MV-4-11 (cell line): ENCODE measurements at regions not wholly inside any gene's neighbourhood (a gene's known extent, or its start where the extent isn't known, plus 50 kb on each side); places are given as distances from the start of the nearest gene placed in this dataset.

Experiments
- DNase-seq: peaks from one replicate; lab custom pipeline; 2025; lab: John Stamatoyannopoulos, UW

- DNase-seq, result no peak
Observed at GRCh38 chr5:68479524-68479923, 264.0 kb downstream of the PIK3R1 start.

GRCh38 chr5:68480335-68480940 is 264.9 kb downstream of the PIK3R1 start:
- no peak for DNase-seq

- no peak for DNase-seq
Observed at GRCh38 chr5:68482199-68482598, 266.6 kb downstream of the PIK3R1 start.

DNA sequence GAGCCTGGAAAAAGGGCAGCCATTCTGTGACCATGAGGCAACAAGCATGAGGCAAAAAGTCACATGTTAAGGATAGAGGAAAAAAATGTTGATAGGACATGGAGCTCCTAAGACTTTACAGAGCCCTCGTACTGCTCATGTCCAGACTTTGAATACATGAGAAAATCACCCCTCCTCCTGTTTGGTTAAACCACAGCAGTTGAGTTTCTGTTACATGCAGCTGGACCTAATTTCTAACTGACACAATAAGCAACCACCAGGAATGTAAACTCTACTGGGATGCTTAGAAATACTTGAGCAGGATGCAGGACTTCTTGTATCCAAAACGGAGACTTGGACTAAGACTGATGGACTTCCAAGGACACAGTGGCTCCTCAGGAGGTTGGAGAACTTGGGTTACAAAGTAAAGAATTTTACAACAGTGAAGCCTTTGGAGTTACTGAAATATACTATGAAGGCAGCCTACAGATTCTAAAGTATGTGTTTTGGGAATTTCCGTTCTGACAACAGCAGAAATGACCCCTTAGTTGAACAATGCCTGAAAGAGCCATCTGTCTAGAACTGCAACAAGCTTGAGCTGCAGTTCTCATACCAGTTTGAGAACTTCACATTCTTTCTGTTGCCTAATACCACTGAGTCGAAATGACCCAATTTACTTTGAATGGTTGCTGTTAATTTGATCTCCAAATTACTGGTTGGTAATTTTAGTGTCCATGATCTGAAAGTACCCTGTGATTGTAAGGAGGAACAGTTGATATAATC is 268.9 kb downstream of the PIK3R1 start:
- DNase-seq, result no peak

- no peak for DNase-seq
Observed at GRCh38 chr5:68489556-68489955, 274.0 kb downstream of the PIK3R1 start.

DNA sequence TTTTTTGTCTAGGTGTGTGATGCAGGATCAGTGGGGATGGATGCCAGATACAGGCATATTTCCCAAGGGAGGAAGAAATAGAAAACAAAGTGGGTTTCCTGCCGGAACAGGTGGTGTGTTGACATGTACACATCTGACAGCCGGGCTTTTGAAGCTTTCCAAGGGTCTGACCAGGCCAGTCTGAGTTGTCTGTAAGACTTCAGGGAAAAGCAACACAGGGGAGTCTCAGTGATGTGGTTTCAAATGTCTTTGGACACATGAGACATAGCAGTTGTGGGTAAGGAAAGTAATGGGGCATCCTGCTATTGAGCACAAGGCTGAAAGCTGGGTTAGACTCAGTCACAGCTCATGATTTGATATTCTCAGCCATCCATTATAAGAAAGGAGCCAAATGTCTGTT is 274.9 kb downstream of the PIK3R1 start:
- no peak for DNase-seq

- DNase-seq, result no peak
Observed at GRCh38 chr5:68494771-68495170, 279.2 kb downstream of the PIK3R1 start.

DNA sequence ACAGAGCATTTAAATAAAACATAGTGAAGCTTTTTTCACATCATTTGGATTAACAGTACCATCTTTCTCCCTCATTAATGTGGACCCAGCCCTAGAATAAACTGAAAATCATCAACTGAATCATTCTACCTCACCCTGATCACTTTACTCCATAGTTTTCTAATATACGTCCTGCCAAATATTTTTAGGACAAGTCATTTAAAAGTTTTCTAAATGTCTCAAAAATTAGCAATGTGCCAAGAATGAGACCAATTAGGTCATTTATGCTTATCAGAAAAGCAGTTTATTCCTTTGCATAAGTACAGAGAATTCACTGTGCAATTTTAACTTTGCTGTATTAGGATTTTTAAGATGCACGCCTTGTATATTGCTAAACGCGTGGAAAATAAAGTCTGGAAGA is 284.4 kb downstream of the PIK3R1 start:
- no peak for DNase-seq

GRCh38 chr5:68500813-68501212 is 285.3 kb downstream of the PIK3R1 start:
- no peak for DNase-seq

- DNase-seq, result no peak
Observed at GRCh38 chr5:68502531-68502930, 287.0 kb downstream of the PIK3R1 start.

GRCh38 chr5:68504306-68504705 is 288.8 kb downstream of the PIK3R1 start:
- no peak for DNase-seq

DNA sequence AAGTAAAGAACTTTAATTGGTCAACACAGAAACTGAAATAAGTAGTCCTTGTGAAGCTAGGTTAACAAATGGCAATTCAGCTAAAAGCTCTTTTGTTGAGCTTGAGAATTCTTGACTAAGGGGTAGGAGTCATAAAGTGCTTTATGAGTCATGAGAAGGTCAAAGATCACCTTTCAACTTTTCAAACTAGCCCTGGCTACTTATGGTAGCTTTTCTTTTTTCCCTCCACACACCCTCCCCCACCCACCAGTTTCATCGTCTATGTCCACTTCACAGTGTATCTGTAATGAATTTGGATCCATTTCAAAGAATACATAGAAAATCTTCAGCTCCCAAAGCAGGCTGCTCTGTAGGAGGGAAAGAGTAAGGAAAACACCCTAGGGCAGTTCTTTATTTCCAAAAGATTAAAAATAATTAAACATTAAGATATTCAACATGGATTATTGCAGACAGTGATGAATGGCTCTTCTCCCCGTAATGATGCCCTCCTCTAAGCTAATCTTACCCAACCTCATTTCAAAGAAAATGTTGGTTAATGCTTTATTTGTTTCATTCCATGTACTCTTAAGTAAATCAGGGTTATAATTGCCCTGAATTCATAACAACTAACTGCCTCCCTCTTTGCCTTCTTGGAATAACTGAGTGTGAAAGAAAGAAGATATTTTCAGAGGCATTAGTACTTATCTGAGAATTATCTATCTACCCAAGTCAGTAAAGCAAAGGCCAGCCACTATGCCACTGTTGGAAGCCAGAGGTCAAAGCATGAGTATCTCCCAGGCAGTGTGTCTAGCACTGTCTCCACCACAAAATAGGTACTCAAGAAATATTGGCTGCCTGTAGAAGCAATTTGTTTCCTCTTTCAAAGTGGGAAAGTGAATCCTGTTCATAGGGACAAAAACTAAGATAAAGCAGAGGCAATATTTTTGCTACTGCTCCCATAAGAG is 290.6 kb downstream of the PIK3R1 start:
- no peak for DNase-seq

DNA sequence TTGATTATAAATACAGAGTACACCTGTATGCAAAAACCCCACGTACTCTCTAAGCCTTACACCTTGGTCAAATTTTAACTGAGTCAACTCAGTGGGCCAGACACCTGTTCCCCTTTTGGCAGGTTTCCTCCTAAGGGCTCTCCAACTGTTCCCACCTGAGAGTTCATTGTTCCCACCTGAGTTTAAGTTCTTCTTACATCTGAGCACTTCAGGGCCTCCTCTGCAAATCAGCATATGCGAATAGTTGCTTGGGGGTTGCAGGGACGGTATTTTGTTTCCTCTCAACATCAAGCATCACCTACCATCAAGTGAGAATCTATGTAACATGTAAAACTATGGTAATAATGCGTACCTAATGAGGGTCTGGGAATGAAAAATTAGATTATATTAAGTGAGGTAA is 300.0 kb downstream of the PIK3R1 start:
- no peak for DNase-seq

- no peak for DNase-seq
Observed at GRCh38 chr5:68518286-68518685, 302.7 kb downstream of the PIK3R1 start.

DNA sequence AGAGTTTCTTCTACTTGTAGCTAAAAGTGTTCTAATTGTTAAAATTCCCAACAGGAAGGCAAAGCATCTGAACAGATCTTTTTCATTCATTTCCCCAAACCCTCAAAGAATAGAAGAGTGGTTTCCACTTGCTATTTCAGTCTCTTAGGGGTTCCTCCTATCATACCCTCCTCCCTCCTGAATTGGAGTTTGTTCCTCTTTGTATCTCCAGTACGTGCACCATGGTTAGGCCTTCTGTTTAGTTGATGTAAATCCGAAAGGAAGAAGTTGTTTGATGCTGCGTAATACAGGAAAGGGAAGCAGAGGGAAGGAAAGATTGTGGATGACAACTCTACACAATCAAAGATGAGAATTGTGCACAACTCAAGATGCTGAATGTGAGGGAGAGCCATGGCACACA is 303.6 kb downstream of the PIK3R1 start:
- DNase-seq, result peak; percentile 94

GRCh38 chr5:68521776-68522175 is 306.2 kb downstream of the PIK3R1 start:
- peak; percentile 5 for DNase-seq

DNA sequence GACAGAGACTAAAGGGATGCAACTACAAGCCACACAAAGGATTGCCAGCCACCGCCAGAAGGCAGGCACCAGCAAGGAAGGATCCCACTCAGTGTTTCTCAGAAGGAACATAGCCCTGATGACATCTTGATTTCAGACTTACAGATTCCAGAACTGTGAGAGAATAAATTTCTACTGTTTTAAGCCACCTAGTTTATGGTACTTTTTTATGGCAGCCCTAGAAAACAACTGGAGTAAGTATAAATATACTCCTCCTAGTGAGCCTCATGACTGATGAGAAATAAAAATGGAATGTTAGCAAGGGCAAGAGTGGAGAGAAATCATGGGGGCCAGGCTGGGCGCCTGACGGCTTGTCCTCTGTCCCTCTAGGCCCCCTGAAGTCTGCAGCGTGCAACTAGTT is 307.3 kb downstream of the PIK3R1 start:
- DNase-seq, result no peak

- no peak for DNase-seq
Observed at GRCh38 chr5:68528821-68529273, 313.3 kb downstream of the PIK3R1 start.

- DNase-seq, result no peak
Observed at GRCh38 chr5:68529581-68529980, 314.0 kb downstream of the PIK3R1 start.

- peak; percentile 84 for DNase-seq
Observed at GRCh38 chr5:68531970-68532369, 316.4 kb downstream of the PIK3R1 start.

DNA sequence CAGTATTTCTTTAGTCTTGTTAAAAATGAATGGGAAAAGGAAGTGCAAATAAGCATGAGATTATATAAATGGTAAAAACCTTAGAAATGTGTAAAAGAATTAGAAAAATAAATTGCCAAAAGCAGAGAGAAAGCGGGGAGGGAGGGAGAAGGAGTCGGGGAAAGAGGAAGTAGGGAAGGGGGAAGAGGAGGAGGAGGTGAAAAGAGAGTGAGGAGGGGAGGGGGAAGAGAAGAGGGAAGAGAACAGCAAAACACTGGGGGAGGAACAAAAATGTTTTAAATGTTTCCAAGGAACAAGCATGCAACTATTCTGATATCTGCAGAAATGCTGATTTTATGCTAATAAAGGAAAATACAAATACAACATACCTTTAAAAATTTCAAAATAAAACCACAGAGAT is 317.5 kb downstream of the PIK3R1 start:
- peak; percentile 54 for DNase-seq

DNA sequence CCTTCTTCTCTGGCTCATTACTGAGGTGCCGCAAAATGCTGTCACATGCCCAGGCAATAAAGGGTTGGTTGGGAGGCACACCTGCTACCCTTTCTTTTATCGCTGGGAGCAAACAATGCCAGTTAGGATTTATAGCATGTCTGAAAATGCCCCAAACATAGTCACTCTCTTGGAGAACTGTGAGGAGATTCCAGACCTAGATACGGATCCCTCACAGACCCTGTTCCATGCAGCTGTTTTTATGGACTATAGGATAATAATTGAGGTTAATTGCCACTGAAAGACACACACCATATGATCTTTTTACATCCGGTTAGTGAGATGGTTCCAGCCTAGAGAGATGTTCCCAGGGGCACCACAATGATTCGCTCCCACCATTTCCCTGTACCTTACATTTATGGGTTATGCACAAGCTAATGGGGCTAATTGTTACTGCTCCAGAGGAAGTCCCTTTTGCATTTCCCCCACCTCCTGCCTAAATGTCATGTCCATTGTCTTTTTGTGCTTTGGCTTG is 318.1 kb downstream of the PIK3R1 start:
- DNase-seq, result no peak
